NCI-H146 treated with DMSO at 0.1 percent for 48 hours (cell line): ENCODE measurements at regions not wholly inside any gene's neighbourhood (a gene's known extent, or its start where the extent isn't known, plus 50 kb on each side); places are given as distances from the start of the nearest gene placed in this dataset.

Experiments used
- DNase-seq: peaks from one replicate; lab custom pipeline; 2025; ENCODE audit not compliant: unreplicated experiment; lab: John Stamatoyannopoulos, UW

DNA sequence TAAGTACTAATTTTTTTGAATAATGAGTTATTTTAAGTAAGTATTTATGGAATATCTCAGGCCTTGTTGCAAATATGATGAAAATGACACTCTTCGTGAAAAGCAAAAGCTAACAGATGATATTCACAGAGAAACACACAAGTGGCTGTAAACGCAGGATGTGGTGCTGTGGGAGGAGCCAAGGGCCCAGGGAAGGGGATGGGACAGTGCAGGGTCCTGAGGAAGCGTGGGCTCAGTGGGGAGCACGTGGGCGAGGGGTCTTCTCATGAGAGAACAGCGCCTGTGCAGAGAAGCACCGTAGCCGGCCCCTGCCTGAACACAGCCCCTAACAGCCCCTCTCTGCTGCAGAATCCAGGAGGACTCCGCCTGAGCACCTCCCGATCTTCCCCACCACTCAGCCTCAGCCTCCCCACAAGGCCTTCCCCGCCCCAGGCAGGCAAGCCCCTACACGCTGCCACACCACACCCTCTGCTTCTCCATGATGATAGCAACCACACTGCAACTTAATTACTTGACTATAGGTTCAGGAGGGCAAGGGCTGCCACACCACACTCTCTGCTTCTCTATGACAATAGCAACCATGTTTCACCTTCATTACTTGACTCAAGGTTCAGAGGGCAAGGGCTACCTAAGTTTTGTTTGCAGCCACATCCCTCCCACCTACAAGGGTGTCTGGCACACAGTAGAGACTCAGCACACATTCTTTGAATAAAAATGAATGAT, 152.6 kb upstream of the RNF32 start:
- no peak for DNase-seq

DNA sequence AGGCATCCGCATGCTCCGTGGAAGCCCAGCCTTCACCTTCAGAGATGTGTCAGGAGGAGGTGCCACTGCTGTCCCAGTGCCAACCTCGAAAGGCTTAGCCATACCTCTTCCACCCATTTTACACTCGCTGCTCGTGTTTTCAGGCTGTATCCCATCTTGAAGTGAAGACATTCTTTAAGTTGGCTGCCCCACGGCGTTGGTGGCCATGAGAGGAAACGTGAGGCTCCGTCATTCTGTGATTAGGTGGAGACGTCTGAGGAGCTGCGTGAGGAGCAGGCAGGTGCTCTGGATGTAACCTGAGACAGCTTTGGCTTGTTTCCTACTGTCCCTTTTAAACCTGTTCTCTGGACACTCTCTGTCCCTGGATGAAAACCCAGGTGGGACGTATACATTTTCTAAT, 159.9 kb upstream of the RNF32 start:
- no peak for DNase-seq

DNA sequence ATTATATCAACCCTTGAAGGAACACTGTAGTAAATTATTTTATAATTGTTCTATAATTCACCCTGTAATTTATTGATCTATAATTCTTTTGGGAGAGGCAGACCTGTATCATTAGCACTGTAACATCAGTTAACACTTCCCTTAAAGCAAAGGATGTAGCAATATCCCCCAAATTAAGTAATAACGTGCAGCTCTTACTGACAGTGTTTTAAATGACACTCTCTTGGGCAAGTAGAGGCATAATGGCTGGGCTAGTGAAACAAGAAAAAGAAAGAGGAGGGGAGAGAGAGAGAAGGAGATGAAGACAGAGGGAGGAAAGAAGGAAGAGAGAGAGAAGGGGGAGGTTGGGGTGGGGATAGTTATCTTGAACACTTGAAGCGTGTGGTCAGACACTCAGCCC, 161.0 kb upstream of the RNF32 start:
- DNase-seq: no peak

DNA sequence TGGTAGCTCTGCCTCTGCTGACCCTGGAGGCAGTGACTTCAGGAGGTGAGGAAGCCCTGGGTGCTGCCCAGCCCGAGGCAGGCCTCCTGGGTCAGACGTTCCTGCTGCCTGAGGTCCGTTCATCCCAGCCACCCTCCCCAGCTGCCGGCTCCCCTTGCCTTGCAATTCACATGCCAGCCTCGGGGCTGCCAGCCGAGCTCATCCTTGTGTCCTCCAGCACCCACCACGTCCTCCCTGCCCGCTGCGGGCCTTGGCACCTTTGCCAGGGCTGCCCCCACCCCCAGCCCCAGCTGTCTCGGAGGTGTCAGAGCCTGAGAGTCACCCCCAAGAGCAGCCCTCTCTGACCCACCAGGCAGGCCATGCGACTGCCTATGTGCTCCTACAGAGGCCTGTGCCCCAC, 162.1 kb upstream of the RNF32 start:
- DNase-seq: no peak

DNA sequence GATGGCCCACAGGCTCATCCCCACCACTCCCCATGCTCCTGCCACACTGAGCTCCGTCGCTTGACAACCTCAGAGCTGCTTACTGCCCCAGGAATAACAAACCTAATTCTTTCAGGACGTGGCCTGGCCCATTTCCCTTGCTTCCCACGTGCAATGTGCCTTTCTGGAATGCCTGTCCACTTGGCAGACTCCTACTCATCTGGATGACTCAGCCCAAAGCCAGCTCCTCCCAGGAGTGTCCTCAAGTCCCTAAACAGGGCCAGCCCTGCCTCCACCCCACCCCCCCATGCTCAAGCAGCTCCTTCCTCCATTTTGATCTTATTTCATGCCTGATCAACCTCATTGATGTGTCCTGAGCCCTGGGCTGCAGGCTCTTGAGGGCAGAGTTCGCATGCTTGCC, 164.9 kb upstream of the RNF32 start:
- no peak for DNase-seq

DNA sequence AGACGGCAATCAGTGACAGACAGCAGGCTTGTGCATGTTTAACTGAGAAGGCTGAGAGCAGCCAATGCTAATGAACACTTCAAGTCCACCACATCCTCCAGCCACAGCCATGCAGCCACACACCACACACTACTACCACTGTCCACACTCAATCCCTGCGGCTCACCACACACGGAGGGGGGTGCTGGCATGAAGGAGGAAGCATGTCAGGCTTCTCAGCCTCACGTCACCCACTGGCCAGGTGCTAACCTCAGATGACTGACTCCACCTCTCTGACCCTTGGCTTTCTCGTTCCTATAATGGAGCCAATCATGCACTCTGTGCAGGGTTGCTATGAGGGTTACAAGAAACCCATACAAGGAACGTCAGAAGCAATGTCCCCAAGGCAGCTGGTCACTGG, 165.4 kb upstream of the RNF32 start:
- no peak for DNase-seq

DNA sequence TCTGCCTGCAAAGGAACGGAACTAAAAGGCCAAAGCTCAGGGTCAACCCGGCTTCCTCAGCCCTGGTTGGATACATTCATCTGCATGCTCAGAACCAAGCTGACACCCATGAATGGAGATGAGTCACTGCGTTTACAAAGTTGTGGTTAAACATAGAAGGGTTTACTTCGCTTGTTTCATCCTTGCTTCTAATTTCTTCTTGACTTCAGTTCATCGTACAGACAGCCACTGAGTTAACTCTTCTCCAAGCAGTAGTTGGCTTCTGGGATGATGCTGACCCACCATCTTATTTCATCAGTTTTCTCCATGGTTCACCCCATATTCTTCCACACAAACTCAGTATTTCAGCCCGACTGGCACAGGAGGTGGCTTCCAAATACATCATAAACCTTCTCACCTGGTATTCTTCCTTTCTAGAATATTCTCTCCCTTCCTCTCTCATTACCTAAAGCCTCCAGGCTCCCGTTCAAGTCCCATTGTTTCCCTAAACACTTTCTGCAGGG, 166.3 kb upstream of the RNF32 start:
- DNase-seq: no peak

DNA sequence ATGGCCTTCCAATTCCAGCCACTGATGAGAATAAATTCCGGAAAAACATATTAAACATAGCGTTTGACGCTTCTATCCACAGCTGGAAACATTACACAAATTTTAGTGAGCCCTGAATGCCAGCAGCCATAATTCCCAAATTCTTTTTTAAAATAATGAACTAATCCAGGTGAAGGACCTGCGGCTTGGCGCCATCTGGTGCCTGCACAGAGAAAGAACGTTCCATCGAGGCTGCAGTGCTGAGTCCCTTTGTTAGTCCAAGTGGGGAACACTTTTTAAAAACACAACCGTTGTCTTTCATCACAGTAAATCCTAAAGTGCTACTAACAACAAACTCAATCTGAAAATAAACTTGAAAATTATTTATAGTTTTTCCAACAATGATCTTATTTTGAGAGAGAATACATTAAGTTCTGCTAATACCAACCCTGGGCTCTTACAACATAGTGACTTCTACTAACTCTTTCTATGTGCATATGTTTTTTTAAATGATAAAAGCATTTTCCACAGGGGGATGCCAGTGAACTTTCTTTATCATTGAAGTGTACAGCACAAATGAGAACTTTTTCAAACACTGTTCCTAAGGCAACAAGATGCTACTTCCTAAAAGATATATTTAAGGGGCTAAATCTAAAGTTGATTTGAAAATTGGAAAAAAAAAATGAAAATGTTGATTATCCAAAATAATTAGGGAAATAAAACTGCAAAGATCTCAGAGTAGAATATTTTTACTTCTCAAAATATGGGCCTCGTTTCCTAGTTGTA, 166.9 kb upstream of the RNF32 start:
- DNase-seq: no peak

DNA sequence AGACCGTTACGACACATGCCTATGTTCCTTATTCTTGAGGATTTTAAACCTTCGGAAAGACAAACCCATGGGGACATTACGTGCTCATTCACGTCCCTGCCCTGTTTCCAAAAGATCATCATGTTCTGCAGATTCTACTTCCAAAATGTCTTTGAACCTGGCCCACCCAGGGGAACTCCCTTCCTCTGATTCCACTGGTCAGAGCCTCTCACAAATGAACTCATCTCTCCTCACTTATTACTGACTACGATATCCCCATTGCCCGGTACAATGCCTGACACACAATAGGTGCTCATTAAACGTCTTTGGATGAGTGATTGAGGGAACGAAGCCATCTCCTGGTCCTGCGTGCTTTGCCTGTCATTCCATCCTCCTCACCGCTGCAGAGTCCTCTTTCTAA, 168.3 kb upstream of the RNF32 start:
- no peak for DNase-seq

DNA sequence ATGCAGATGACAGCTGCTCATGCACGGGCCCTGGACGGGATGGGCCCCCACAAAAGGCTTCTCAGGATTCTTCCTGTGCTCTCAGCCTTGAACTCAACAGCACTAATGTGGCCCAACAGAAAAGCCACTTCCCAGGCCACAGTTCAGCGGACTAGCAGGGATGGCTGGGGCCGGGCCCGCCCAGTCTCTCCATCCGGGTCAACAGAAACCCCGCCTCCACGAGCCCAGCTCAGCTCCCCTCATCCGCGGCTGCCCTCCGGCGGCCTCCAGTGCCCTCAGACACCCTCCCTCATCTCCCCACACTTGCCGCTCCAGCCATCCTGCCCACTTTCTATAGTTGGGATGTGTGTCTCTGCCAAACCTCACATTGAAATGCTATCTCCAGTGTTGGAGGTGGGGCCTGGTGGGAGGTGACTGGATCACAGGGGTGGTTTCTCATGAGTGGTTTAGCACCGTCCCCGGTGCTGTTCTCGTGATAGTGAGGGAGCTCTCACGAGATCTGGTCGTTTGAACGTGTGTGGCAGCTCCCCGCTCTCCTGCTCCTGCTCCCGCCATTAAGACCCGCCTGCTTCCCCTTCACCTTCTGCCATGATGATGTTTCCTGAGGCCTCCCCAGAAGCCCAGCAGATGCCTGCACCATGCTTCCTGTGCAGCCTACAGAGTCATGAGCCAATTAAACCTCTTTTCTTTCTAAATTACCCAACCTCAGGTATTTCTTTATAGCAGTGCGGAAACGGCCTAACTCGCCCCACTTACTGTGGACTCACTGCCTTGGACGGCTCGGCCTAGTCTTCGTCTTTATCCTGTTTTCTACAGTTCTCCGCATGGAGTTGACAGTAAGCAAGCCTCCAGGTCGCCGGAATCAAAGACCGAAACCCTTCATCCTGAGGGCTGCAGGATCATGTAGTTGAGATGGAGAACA, 169.9 kb upstream of the RNF32 start:
- no peak for DNase-seq

DNA sequence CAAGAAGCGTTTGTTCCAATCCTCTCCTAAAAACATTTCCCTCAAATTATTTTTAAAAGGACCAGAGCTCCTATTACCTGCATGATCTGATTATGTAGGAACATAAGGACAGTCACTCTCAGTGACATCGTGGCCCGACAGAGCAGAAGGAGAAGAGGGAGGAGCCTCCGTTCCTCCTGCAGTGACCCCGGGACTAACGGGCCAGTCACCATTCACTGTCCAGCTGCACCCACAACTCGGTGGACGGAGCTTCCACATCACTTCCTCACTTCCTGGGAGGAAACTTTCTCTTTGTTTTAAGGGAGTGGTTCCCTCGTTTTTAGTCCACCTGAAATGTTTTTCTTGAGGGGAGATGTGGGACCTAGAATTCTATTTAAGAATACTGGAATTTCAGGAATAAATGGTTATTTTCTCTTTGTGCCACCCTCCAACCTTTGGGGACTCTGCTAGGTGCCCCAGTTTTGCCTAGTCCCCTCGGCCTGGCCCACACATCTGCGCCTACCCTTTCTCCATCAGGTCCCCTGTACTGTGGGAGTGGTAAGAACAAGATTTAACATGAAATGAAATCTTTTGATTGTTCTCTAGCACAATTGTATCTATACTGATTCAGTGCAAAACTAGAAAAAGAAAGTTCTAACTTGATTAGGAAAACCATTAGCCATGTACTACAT, 173.5 kb upstream of the RNF32 start:
- no peak for DNase-seq

DNA sequence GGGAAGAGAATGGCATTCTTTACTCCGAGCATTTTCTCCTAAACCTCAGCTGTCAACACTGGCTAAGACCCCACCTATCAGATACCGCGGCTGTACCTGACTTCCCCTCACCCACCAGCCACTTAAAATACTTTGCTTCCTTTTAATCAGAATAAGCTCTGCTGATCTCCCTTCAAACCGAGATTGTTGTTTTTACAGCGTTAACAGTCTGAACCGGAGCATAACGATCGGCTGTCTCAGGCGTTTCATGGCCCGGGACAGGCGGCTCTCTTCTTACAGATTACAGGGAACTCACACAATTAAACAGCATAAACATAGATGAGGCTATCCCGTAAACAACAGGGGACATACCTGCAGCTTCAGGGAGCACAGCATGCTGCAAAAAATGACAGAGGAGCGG, 174.3 kb upstream of the RNF32 start:
- no peak for DNase-seq

DNA sequence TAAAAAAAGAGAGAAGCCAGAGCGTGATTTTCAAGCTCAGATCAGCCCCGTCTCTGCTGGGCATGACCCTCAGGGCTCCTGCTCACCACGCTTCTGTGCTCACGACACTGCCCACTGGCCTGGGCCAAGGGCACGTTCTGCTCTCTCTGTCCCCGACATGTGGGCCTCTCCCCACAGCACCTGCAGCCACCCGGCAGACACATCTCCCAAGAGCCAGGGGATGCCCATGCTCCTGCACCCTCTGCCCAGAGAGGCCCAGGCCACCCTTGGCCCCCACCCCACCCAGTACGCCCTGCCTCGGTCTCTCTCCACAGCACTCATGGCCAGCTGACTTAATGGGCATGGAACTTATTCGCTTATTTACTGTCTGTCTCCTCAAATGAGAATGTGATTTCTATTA, 175.4 kb upstream of the RNF32 start:
- DNase-seq: no peak

DNA sequence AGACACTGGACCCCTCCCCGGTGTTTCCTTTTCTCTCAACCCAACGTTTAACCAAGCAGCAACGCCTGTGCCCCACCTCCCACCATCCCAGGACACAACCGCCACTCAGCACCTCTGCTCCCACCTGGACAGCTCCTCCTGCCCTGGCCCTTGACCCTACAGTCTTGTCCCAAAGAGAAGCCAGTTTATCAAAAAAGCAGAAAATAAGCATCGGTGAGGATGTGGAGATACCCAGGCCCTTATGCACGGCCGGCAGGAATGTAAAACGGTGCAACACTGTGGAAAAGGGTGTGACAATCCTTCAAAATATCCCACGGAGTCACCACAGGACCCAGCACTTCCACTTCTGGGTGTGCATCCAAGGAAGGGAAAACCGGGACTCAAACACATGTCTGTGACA, 176.2 kb upstream of the RNF32 start:
- DNase-seq: no peak

DNA sequence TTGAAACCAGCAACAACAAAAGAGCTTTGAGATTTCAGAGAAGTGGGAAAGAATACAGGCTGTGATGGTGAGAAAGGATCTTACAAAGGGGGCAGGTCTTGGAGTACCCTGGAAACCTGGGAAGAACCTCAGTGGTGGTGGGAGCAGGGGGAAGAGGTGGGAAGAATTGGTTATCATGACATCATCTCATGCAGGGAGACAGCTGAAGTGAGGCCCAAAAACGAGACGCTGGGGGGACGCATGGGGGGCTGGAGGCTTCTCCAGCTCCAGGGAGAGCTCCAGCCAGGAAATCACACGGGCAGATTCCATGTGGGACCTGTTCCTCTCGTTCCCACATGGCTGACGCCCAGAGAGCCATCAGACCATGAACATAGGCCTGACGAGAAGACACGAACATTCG, 177.3 kb upstream of the RNF32 start:
- DNase-seq: no peak

DNA sequence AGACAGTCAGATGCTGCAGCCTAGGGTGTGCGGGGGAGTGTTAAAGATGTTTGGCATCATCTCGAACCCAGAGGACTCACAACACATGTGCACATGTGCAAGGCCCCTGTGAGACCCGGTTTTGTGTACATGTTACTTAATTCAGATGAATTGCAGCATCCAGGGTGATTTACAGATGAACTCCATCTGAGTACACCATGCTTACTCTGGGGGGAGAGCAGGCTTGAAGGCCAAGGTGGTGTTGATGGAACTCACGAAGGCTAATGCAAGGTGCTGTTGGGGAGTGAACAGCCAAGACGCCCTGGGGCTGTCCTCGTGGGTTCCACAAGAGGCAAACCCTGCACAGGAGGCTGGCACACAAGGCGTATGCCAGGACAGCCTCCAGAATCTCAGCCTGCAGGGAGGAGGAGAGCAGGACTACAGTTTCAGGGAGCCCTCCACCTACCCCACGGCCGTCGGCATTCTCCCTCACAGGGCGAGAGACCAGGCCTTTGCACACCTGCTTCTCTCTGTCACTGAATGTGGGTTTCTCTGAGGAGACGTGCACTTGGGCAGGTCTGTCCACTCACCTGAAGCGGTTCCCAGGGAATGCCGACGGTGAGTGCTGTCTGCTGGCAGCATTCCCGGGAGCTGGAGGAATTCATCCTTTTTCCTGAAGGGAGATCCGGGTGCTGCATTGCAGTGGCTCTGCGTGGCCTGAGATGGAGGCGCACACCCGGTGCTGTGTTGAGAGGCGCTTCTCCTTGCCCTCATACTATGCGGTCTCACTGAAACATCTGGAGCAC, 178.5 kb upstream of the RNF32 start:
- no peak for DNase-seq

DNA sequence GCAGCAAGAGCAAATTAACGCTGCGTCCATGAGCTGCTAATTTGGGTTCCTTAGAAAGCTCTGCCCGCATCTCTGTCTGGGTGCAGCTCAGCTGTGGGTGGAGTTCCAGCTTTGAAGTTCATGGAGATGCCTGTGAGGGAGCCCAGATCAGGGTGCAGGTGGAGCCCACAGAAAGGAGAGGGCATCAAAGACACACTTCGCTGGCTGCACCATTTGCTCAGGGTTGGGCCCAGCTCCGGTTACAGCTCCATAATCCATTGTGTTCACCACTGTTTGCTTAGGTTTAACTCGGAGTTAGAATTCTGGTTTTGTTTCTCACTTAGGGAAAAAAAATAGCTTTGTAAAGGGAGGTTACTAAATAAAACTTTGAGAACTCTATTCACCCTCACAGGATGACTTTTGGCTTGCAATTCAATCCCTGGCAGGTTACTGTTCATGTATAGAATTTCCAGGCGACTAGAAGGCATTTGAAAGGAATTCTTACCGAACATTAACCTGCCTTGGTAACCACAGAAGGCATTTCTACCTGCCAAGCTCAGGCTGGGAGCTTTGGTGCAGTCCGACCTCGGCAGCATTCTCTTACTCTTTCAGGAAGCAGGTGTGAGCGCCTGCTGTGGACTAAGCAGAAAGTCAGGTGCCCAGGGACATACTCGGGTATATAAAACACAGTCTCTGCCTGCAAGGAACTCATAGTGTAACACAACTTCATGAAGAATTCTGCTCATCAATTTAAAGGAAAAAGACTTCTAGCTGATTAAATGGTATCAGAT, 179.5 kb upstream of the RNF32 start:
- peak; percentile 31 for DNase-seq

DNA sequence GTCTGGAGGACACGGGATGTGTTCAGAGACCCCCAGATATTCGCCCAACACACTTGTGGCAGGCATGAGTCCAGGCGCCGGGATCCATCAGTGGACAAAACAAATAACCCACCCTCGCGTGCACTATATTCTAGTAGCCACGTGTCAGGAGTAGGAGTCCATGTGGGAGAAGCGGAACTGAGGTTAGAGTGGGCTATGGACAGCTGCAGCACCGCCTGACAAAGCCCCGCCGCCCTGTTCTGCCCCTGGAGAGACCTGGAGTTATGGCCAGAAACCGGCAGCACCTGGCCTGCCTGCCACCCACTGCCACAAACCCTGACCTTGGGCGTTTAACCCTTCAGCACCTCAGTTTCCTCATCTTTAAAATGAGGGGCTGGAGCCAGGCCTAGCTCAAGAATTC, 181.0 kb upstream of the RNF32 start:
- DNase-seq: no peak

DNA sequence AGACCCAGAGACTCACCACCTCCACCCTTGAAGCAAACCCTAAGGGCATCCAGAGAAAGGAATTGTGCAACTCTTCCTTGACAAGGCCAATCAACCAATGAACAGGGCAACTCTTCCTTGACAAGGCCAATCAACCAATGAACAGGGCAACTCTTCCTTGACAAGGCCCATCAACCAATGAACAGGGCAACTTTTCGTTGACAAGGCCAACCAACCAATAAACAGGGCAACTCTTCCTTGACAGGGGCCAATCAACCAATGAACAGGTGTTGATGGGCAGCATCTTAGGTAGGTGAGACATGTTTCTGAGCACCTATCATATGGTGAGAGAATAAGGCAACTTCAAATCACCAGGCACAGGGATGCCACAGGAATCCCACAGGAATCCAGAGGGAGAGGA, 181.5 kb upstream of the RNF32 start:
- DNase-seq: no peak

DNA sequence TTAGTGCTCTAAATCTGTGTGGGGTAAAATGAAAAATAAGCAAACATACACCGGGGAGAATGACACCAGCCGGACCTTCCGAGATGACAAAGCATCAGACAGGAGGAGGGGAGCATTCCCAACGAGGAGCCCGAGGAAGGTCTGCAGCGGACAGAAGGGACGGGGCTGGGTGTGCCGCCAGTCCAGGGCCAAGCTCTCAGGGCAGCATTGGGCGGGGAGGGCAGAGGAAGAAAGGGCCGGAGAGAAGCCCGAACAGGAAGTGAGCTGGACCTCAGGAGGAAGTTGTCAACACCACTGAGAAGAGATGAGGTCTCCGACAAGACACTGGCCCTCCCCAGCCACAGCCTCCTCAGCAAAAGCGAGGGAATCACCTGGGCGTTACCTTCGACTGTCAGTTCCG, 182.6 kb upstream of the RNF32 start:
- DNase-seq: no peak
